Stimulated activated naive B cell treated with anti-CD40 and anti-IgM and Interleukin-4, amounts not matched to agents 10 μg/mL and 1 μg/mL and 100 μg/mL, for 72 hours (primary cell): ENCODE measurements at regions not wholly inside any gene's neighbourhood (a gene's known extent, or its start where the extent isn't known, plus 50 kb on each side); places are given as distances from the start of the nearest gene placed in this dataset.

Source experiments
- ATAC-seq, 2 donors: fragments of 150-1000 bp; cut with Tn5 transposase; replicated peaks; 2 replicates each; pipeline ENCODE4 v1.10.0; 2021; ENCODE audit warnings: moderate library complexity in 1 of 2
- DNase-seq: peaks from one replicate; pipeline ENCODE4 v3.0.0; 2021
- H3K27ac Mint-ChIP-seq: one replicate; pipeline ENCODE4 v1.8.0; 2022; ENCODE audit warnings: mild to moderate bottlenecking, mixed read lengths
- H3K27me3 Mint-ChIP-seq, 2 donors: one replicate each; pipeline ENCODE4 v1.8.0; 2022; ENCODE audit warnings: mixed read lengths in 2 of 2
- H3K36me3 Mint-ChIP-seq, 2 donors: one replicate each; pipeline ENCODE4 v1.8.0; 2022; ENCODE audit warnings: mixed read lengths in 2 of 2, mild to moderate bottlenecking in 1 of 2
- H3K4me1 Mint-ChIP-seq, 2 donors: one replicate each; pipeline ENCODE4 v1.8.0; 2022; ENCODE audit warnings: mixed read lengths in 2 of 2, mild to moderate bottlenecking in 1 of 2
- H3K4me3 Mint-ChIP-seq, 2 donors: one replicate each; pipeline ENCODE4 v1.8.0; 2022; ENCODE audit warnings: mild to moderate bottlenecking in 2 of 2, mixed read lengths in 2 of 2, moderate library complexity in 1 of 2
- H3K9me3 Mint-ChIP-seq, 2 donors: one replicate each; pipeline ENCODE4 v1.8.0; 2022; ENCODE audit warnings: mixed read lengths in 2 of 2, mild to moderate bottlenecking in 1 of 2

DNA sequence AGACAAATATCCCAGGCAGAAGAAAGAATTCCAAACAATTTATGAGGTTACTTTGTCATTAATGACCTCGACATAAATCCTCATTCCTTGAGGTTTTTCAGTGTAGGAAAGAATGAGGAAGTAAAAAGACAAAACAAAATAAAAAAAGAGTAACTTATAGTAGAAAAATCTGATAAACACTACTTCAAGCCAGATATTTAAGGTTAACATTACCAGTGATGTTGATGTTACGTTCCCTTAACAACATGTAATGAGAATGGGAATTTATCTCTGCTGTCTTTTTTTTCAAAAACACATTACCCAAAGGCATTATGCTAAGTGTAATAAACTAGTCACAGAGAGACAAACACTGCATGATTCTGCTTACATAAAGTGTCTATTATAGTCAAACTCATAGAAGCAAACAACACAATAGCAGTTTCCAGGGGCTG is 935.1 kb downstream of the SLITRK1 start:
- Mint-ChIP-seq H3K9me3 (no peaks in the 10 kb centered on the region), H3K4me3 (no peak overlapping the region), H3K27me3 (no peaks in the 10 kb centered on the region), H3K4me1 (no peaks in the 10 kb centered on the region), H3K36me3 (no peaks in the 10 kb centered on the region), H3K27ac (no peak overlapping the region)
- ATAC-seq (no peak), DNase-seq (no peak)

DNA sequence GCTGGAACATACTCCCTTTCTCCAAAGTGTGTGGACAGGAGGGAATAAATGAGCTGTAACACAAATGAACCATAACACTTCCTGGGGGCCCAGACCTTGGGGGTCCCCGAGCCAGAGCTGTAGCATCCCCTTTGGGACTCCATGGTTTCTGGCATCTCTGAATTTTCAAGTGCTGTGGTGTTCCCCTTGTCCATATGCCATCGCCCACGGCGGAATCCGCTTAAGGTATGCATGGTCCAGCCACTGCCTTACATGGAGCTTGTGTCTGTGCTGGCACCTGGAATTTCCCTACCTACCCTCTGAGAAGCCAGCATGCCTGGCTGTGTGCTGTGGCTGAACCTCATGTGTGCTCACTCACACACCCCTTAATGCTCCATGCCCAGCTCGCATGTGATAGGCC is 943.6 kb downstream of the SLITRK1 start:
- Mint-ChIP-seq H3K27me3 (no peaks in the 10 kb centered on the region), H3K36me3 (no peaks in the 10 kb centered on the region), H3K4me1 (no peaks in the 10 kb centered on the region), H3K4me3 (no peak overlapping the region), H3K27ac (no peak overlapping the region), H3K9me3 (peaks cover 4 to 5% of the 10 kb centered on the region in 2 donors)
- DNase-seq (no peak), ATAC-seq (no peak)

DNA sequence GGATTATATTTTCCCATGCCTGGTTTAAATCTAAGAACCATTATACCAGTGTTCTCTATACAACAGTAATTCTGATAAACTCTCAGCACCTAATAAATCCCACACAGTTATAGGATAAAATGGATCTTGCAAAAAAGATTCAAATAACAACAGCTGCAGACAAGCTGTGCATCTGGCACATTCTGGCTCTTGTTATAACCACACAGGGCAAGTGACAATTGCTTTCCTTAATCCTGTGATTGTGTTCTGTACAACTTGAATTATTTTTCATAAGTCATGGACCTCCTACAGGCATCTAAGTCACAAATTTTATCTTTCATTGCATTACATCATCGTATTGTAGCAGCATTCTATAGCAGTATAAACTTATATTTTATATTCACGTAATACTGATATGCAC is 948.3 kb downstream of the SLITRK1 start:
- no peaks in the 10 kb centered on the region for H3K27me3 Mint-ChIP-seq
- no peak overlapping the region for H3K4me3 Mint-ChIP-seq
- H3K27ac Mint-ChIP-seq: no peak overlapping the region
- no peak for DNase-seq
- no peak for ATAC-seq
- H3K9me3 Mint-ChIP-seq: peaks cover 4 to 5% of the 10 kb centered on the region in 2 donors
- H3K4me1 Mint-ChIP-seq: no peaks in the 10 kb centered on the region
- H3K36me3 Mint-ChIP-seq: no peaks in the 10 kb centered on the region

DNA sequence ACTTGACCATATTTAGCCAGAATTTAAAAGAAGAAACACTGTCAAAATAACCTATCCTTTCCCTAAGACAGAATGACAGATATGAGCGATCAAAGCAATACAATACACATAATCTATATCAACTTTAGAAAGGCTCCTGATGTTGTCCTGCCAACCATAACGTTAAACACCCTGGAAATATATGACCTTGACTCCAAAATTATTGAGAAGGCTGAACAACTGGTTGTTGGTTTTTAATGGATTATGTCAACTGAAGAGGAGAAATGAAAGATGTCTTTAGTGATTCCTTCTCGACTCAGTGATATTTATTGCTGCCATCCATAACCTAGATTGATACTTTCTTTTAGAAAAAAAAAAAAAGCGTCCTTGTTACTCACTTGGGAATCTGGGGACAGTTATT is 957.2 kb downstream of the SLITRK1 start:
- ATAC-seq (no peak), DNase-seq (no peak)
- Mint-ChIP-seq H3K36me3 (no peaks in the 10 kb centered on the region), H3K4me1 (no peaks in the 10 kb centered on the region), H3K9me3 (peaks cover 0 to 4% of the 10 kb centered on the region in 2 donors), H3K4me3 (no peak overlapping the region), H3K27ac (no peak overlapping the region), H3K27me3 (no peaks in the 10 kb centered on the region)

DNA sequence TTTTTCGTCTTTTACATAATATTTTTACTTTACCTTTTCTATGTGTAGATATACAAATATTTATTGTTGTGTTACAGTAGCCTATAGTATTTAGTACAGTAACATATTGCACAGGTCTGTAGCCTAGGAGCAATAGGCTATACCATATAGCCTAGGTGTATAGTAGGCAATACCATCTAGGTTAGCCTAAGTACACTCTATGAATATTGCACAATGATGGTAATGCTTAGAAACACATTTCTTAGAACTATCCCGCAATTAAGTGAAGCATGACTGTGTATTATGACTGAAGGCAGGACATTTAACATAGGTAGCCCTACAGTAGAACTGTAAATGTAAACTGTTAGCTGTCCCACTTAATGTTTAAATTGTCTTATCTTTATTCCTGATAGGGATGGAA is 964.3 kb downstream of the SLITRK1 start:
- Mint-ChIP-seq H3K4me1 (no peaks in the 10 kb centered on the region), H3K4me3 (no peak overlapping the region), H3K9me3 (peaks cover 0 to 2% of the 10 kb centered on the region in 2 donors), H3K27me3 (no peaks in the 10 kb centered on the region), H3K27ac (no peak overlapping the region), H3K36me3 (no peaks in the 10 kb centered on the region)
- ATAC-seq: no peak
- no peak for DNase-seq

DNA sequence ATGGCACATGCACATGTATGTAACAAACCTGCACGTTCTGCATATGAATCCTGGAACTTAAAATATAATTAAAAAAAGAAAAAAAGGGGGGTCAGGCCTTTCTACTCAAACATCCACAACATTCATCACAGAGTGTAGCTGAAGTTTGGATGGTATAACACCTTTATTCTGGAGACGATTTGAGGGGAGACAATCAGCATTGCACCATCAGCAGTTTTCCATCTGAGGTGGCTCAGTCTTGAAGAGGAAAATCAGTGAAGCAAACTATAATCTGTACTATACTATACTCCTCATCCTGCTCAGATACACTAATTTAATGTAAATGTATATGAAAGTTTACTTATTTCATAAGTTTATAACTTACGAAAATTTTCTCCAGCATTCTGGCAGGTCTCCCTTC is 969.7 kb downstream of the SLITRK1 start:
- DNase-seq: no peak
- no peaks in the 10 kb centered on the region for H3K27me3 Mint-ChIP-seq
- H3K4me3 Mint-ChIP-seq: no peak overlapping the region
- H3K4me1 Mint-ChIP-seq: no peaks in the 10 kb centered on the region
- H3K9me3 Mint-ChIP-seq: peaks cover 0 to 2% of the 10 kb centered on the region in 2 donors
- H3K27ac Mint-ChIP-seq: no peak overlapping the region
- no peak for ATAC-seq
- no peaks in the 10 kb centered on the region for H3K36me3 Mint-ChIP-seq

DNA sequence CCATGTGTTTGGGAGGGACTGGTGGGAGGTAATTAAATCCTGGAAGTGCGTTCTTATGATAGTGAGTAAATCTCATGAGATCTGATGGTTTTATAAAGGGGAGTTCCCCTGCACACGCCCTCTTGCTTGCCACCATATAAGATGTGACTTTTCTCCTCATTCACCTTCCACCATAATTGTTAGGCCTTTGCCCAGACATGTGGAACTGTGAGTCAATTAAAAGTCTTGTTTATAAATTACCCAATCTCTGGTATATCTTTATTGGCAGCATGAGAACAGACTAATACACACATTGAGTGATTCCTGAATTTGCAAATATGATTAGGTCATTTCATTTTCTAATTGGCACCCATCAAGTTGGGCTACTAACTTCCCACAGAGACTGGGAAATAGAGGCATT is 977.2 kb downstream of the SLITRK1 start:
- no peak for ATAC-seq

DNA sequence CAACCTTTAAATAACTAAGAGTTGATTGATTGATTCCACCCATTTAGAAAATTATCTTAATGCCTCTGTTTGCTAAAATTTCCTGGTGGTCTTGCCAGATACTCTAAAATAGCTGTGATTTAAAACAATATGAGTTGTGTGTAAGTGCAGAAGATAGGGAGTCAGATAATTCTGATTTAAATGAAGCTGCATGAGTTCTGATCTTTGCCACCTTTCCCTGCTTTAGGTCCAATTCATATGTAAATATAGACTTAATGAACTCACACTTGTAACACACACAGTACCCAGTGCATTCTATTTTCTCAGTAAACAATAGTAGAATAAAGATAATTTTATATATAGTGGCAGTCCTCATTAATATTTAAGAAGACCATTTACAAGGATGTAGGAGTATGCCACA is 981.8 kb downstream of the SLITRK1 start:
- Mint-ChIP-seq H3K4me3 (no peak overlapping the region), H3K27ac (no peak overlapping the region), H3K4me1 (no peaks in the 10 kb centered on the region), H3K27me3 (no peaks in the 10 kb centered on the region), H3K9me3 (peaks cover 0 to 5% of the 10 kb centered on the region in 2 donors), H3K36me3 (no peaks in the 10 kb centered on the region)
- ATAC-seq (no peak), DNase-seq (no peak)

More for the DNA sequence above, 977.2 kb downstream of the SLITRK1 start:
- H3K4me3 Mint-ChIP-seq: no peak overlapping the region
- no peak overlapping the region for H3K27ac Mint-ChIP-seq
- no peaks in the 10 kb centered on the region for H3K27me3 Mint-ChIP-seq
- H3K9me3 Mint-ChIP-seq: peaks cover 0 to 3% of the 10 kb centered on the region in 2 donors
- H3K36me3 Mint-ChIP-seq: no peaks in the 10 kb centered on the region
- DNase-seq: no peak
- H3K4me1 Mint-ChIP-seq: no peaks in the 10 kb centered on the region

DNA sequence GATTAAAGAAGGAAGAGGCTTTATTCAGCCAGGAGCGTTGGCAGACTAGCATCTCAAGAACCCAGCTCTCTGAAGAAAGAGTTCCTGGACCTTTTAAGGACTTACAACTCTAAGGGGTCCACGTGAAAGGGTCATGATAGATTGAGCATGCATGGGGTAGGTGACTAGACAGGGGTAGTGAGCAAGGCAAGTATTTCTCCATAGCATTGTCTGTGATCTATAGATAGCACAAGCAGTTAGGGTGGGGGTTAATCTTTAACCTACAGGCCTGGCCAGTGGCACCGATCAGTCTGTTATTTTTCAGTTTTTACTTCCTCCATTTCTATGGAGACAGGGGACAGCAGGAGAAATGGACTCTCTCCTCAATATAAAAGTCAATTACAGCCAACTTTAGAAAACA is 983.7 kb downstream of the SLITRK1 start:
- Mint-ChIP-seq H3K4me3 (no peak overlapping the region), H3K27me3 (no peaks in the 10 kb centered on the region), H3K27ac (no peak overlapping the region), H3K4me1 (no peaks in the 10 kb centered on the region), H3K9me3 (peaks cover 0 to 1% of the 10 kb centered on the region in 2 donors), H3K36me3 (no peaks in the 10 kb centered on the region)
- ATAC-seq (no peak), DNase-seq (no peak)

DNA sequence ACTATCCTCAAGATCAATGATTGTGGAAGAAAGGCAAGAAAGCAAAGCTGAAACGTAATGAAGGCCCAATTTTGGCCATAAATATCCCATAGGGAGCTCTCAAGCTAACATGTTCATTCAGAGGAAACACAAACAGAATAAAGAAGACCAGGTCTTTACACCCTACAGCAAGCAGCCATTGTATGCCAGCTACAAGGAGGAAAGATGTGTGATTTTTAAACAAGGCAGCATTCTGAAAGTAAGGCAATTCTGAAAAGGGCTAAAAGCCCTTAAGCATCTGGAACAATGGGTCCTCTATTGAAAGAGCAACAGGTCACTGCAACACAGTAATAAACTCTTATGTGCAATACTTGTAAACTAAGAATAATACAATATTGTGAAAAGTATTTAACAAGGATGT is 1002.4 kb downstream of the SLITRK1 start:
- Mint-ChIP-seq H3K4me3 (no peak overlapping the region), H3K9me3 (peaks cover 5 to 6% of the 10 kb centered on the region in 2 donors), H3K4me1 (no peaks in the 10 kb centered on the region), H3K36me3 (no peaks in the 10 kb centered on the region), H3K27me3 (no peaks in the 10 kb centered on the region), H3K27ac (no peak overlapping the region)
- ATAC-seq (no peak), DNase-seq (no peak)

DNA sequence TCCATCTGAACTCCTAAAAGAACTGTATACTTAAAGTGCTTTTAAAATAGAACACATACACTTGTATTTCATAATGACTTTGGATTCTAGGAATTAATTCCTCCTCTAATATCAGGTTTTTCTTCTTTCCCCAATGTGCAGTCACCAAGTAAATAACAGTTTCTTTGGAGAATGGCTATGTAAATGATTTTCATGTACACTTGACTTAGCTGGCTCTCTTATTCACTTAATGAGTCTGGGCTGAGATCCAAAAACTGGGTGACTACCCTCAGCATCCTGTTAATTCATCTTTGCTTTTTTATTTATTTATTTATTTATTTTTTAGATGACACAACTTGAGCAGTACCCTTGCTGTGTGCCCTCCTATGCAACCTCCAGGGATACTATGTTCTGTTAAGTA is 1003.7 kb downstream of the SLITRK1 start:
- H3K27ac Mint-ChIP-seq: no peak overlapping the region
- ATAC-seq (no peak), DNase-seq (no peak)
- no peaks in the 10 kb centered on the region for H3K4me1 Mint-ChIP-seq
- H3K4me3 Mint-ChIP-seq: no peak overlapping the region
- H3K9me3 Mint-ChIP-seq: peaks cover 5 to 6% of the 10 kb centered on the region in 2 donors
- no peaks in the 10 kb centered on the region for H3K27me3 Mint-ChIP-seq
- no peaks in the 10 kb centered on the region for H3K36me3 Mint-ChIP-seq

DNA sequence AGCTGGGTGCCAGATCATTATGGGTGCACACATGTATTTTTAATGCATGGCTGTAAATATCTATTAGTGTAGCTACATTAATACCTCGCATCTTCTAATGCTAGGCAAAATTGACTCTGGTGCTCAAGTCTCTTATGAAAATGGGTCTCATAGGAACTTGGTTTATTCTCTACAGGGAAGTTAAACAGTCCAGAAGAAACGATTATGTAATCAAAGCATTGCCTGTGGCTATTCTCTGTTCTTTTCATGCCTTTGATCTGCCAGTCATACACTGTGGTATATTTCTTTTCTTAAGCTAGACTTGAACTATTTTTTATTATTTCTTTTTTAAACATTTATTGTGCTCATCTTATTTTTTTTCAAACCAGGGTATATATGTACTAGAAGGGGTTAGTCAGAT is 1015.0 kb downstream of the SLITRK1 start:
- no peaks in the 10 kb centered on the region for H3K27me3 Mint-ChIP-seq
- no peak overlapping the region for H3K27ac Mint-ChIP-seq
- DNase-seq (no peak), ATAC-seq (no peak)
- no peaks in the 10 kb centered on the region for H3K4me1 Mint-ChIP-seq
- H3K9me3 Mint-ChIP-seq: peaks cover 3 to 4% of the 10 kb centered on the region in 2 donors
- no peak overlapping the region for H3K4me3 Mint-ChIP-seq
- H3K36me3 Mint-ChIP-seq: no peaks in the 10 kb centered on the region

DNA sequence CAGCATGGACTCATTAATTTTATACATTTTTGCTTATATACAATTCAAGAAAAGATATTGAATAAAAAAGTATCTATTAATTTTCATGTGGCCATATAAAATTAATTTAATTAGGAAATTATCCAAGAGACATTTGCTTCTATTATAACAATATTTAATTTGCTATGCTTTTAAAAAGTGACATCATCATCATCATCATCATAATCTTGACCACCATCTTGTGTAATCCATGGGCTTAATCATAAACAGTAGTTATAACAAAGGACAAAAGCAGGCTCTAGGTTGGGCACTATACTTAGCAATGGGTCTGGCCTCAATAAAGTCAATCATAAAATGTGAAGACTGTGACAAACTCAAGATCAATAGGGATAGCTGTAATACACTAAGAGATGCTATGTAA is 1031.6 kb downstream of the SLITRK1 start:
- H3K27me3 Mint-ChIP-seq: no peaks in the 10 kb centered on the region
- H3K4me3 Mint-ChIP-seq: no peak overlapping the region
- H3K4me1 Mint-ChIP-seq: no peaks in the 10 kb centered on the region
- ATAC-seq (no peak), DNase-seq (no peak)
- no peak overlapping the region for H3K27ac Mint-ChIP-seq
- no peaks in the 10 kb centered on the region for H3K36me3 Mint-ChIP-seq
- H3K9me3 Mint-ChIP-seq: peaks cover 2 to 5% of the 10 kb centered on the region in 2 donors

DNA sequence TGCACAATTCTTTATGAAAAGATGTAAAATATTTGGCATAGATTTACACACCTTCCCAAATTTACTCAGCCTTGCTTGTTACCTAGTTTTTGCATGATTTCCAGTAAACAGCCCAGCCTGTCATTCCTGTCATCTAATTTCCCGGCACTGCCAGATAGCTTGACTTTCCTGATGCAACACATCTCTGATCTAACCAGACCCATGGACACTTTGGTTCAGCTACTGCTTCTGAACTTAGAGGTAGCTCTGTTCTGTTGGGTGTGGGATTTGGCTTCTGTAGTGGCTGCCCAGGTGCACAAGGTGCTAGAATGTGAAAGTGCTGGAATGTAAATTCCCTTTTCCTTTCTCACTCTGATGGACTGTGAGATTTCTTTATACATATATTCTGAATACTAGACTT is 1033.5 kb downstream of the SLITRK1 start:
- Mint-ChIP-seq H3K9me3 (peaks cover 2 to 5% of the 10 kb centered on the region in 2 donors), H3K36me3 (no peaks in the 10 kb centered on the region)

DNA sequence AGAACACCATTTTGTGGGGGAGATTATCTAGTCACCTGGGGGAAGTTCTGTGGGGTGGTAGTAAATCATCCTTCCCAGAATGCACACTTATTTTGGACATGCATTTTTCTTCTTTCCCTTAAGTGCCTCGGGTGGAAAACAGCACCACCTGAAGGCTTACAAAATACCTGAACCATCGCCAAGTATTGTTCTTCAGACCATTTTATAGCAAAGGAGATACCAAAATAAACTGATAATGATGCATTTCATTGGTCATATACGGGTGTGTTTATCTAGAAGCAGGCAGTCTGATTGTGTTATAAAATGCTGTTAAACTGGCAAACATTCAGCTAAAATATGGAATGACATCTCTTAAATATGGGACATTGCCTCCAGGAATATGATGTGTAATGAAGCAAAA is 1034.7 kb downstream of the SLITRK1 start:
- H3K27me3 Mint-ChIP-seq: no peaks in the 10 kb centered on the region
- H3K9me3 Mint-ChIP-seq: peaks cover 2 to 5% of the 10 kb centered on the region in 2 donors
- ATAC-seq: no peak

More for the DNA sequence above, 1033.5 kb downstream of the SLITRK1 start:
- ATAC-seq (no peak), DNase-seq (no peak)
- H3K27me3 Mint-ChIP-seq: no peaks in the 10 kb centered on the region
- no peaks in the 10 kb centered on the region for H3K4me1 Mint-ChIP-seq
- no peak overlapping the region for H3K4me3 Mint-ChIP-seq
- no peak overlapping the region for H3K27ac Mint-ChIP-seq

DNA sequence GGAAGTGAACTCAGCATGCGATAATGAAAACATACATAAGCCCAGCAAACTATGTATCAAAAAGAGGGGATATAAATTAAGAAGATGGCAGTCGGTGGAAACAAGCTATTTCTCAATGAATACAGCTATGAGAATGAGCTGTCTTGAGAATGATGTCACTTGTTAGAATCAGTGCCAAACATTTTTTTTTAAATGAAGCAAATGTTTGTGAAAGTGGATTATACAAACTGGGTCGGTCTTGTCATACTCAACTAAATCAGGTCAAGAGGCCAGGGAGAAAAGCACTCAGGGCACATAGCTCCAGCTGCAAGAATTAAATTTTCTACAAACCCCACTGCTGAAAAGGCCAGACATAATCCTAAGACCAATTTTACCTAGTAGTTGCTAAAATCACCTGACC is 1048.4 kb downstream of the SLITRK1 start:
- H3K4me3 Mint-ChIP-seq: no peak overlapping the region
- no peak overlapping the region for H3K27ac Mint-ChIP-seq
- H3K27me3 Mint-ChIP-seq: no peaks in the 10 kb centered on the region
- ATAC-seq: no peak
- no peaks in the 10 kb centered on the region for H3K4me1 Mint-ChIP-seq
- no peaks in the 10 kb centered on the region for H3K36me3 Mint-ChIP-seq
- H3K9me3 Mint-ChIP-seq: peaks cover 0 to 7% of the 10 kb centered on the region in 2 donors
- no peak for DNase-seq

More for the DNA sequence above, 1034.7 kb downstream of the SLITRK1 start:
- Mint-ChIP-seq H3K27ac (no peak overlapping the region), H3K36me3 (no peaks in the 10 kb centered on the region), H3K4me3 (no peak overlapping the region), H3K4me1 (no peaks in the 10 kb centered on the region)
- no peak for DNase-seq
